ENCODE measurements at regions not wholly inside any gene's neighbourhood (a gene's known extent, or its start where the extent isn't known, plus 50 kb on each side); places are given as distances from the start of the nearest gene placed in this dataset.

GRCh38 chr12:28885928-28886327 lies 263.1 kb upstream of the FAR2 start:
- Histone ChIP-seq H4K91ac (ENCODE audit: insufficient read length, low read depth, low read length) (no peak overlapping the region), H2BK20ac (ENCODE audit: low read depth, low read length, poor library complexity, severe bottlenecking) (no peak overlapping the region), H3K27me3 (ENCODE audit: insufficient read depth, low read length) (no peaks in the 10 kb centered on the region), H3K27ac (ENCODE audit: insufficient read length, low read depth, low read length) (no peak overlapping the region), H2BK5ac (ENCODE audit: insufficient read length, low read length) (no peak overlapping the region), H3K9me3 (ENCODE audit: control insufficient read depth, low read depth, low read length) (no peaks in the 10 kb centered on the region), H2BK12ac (ENCODE audit: insufficient read length, low read depth, low read length) (no peak overlapping the region), H2BK120ac (ENCODE audit: low read depth, low read length, poor library complexity, severe bottlenecking) (no peak overlapping the region), H4K5ac (ENCODE audit: insufficient read length, low read depth, low read length) (no peak overlapping the region), H3K23me2 (ENCODE audit: insufficient read length, low read depth, low read length, poor library complexity, severe bottlenecking) (no peaks in the 10 kb centered on the region), H3K18ac (ENCODE audit: insufficient read length, low read depth, low read length) (no peak overlapping the region), H3K4ac (ENCODE audit: low read depth, low read length) (no peak overlapping the region), H3K9ac (ENCODE audit: extremely low read depth, insufficient read length, low read length) (no peak overlapping the region), H3K79me2 (ENCODE audit: insufficient read depth, low read length) (no peaks in the 10 kb centered on the region), H3K4me2 (ENCODE audit: insufficient read depth, insufficient read length, low read length) (no peak overlapping the region), H3K79me1 (ENCODE audit: insufficient read depth, low read depth, low read length, poor library complexity, severe bottlenecking) (no peaks in the 10 kb centered on the region), H3K56ac (ENCODE audit: insufficient read length, low read depth, low read length) (no peak overlapping the region), H3K23ac (ENCODE audit: insufficient read length, low read depth, low read length) (no peak overlapping the region), H4K20me1 (ENCODE audit: control insufficient read depth, insufficient read depth, insufficient read length) (no peaks in the 10 kb centered on the region), H3T11ph (ENCODE audit: low read length) (no peak overlapping the region), H2BK15ac (ENCODE audit: low read depth, low read length) (no peak overlapping the region), H2AK5ac (ENCODE audit: insufficient read length, low read length) (no peak overlapping the region), H3K4me1 (ENCODE audit: insufficient read depth, low read length) (no peaks in the 10 kb centered on the region), H2AFZ (ENCODE audit: low read length) (no peak overlapping the region), H3K14ac (ENCODE audit: insufficient read depth, low read length) (no peak overlapping the region), H4K8ac (replicated peaks; ENCODE audit: insufficient read length, low read depth, low read length) (no peak overlapping the region)
- TF ChIP-seq CTCF (conservative IDR thresholded peaks at IDR 0.05) = no peak
- Mint-ChIP-seq H3K4me1 (no peaks in the 10 kb centered on the region; a peak in 1 of 4 replicates), H3K27ac (no peak overlapping the region), H3K9me3 (no peaks in the 10 kb centered on the region), H3K27me3 (ENCODE audit: low read depth) (no peaks in the 10 kb centered on the region), H3K36me3 (ENCODE audit: insufficient read depth in 1 of 3, low read depth in 3 of 3) (no peaks in the 10 kb centered on the region), H3K4me3 (no peak overlapping the region)
- DNase-seq = no peak
- WGBS (ENCODE audit: extremely low coverage, insufficient read length, low lambda C conversion rate) = no CpG with 5 or more reads among the region's 2 CpGs

Data from H9 (cell line).